Neural cell (in vitro differentiated cells): ENCODE measurements at regions not wholly inside any gene's neighbourhood (a gene's known extent, or its start where the extent isn't known, plus 50 kb on each side); places are given as distances from the start of the nearest gene placed in this dataset.

Experiments
- H2AFZ ChIP-seq: fragments of 200-600, 300-800 bp; sonication (generic), shearing (Covaris generic); 2 replicates; pipeline ENCODE4 v1.6.0; 2014; ENCODE audit warnings: low read depth, mild to moderate bottlenecking, antibody characterized with exemption, low read length, moderate library complexity
- H3F3A ChIP-seq: fragments of 200-600 bp; shearing (Covaris generic); 2 replicates; pipeline ENCODE4 v1.6.1; 2016; ENCODE audit warnings: mild to moderate bottlenecking, moderate library complexity, mixed read lengths, antibody characterized with exemption, low read length; ENCODE audit not compliant: insufficient read depth, poor library complexity, severe bottlenecking
- H3K27ac ChIP-seq: fragments of 200-600, 300-800 bp; sonication (generic), shearing (Covaris generic); 2 replicates; pipeline ENCODE4 v1.5.1; 2014; ENCODE audit warnings: mild to moderate bottlenecking, low read length, moderate library complexity
- H3K27me3 ChIP-seq: fragments of 300-800, 200-600 bp; sonication (generic), shearing (Covaris generic); 2 replicates; pipeline ENCODE4 v1.6.0; 2014; ENCODE audit warnings: mild to moderate bottlenecking, low read depth, low read length, moderate library complexity; ENCODE audit not compliant: insufficient read depth
- H3K36me3 ChIP-seq: fragments of 300-800, 200-600 bp; sonication (generic), shearing (Covaris generic); 2 replicates; pipeline ENCODE4 v1.5.1; 2014; ENCODE audit warnings: mild to moderate bottlenecking, antibody characterized with exemption, low read length, moderate library complexity; ENCODE audit not compliant: insufficient read depth
- H3K4me2 ChIP-seq: fragments of 300-800, 200-600 bp; sonication (generic), shearing (Covaris generic); 2 replicates; pipeline ENCODE4 v1.6.0; 2014; ENCODE audit warnings: mild to moderate bottlenecking, low read length
- H3K4me3 ChIP-seq: fragments of 300-800, 200-600 bp; sonication (generic), shearing (Covaris generic); 2 replicates; pipeline ENCODE4 v1.5.1; 2014; ENCODE audit warnings: mild to moderate bottlenecking, low read length, moderate library complexity
- H3K79me2 ChIP-seq: fragments of 200-600 bp; shearing (Covaris generic); replicated peaks from 2 replicates; pipeline ENCODE4 v1.6.0; 2014; ENCODE audit warnings: mild to moderate bottlenecking, low read length, moderate library complexity; ENCODE audit not compliant: insufficient read depth
- H3K9ac ChIP-seq: fragments of 300-800, 200-600 bp; sonication (generic), shearing (Covaris generic); 2 replicates; pipeline ENCODE4 v1.6.1; 2016; ENCODE audit warnings: mild to moderate bottlenecking, low read length, mixed read lengths
- H3K9me2 ChIP-seq: fragments of 200-600 bp; shearing (Covaris generic); 2 replicates; pipeline ENCODE4 v1.6.1; 2016; ENCODE audit warnings: mild to moderate bottlenecking, low read length, mixed read lengths; ENCODE audit not compliant: insufficient read depth
- H3K9me3 ChIP-seq: fragments of 200-600, 300-800 bp; sonication (generic), shearing (Covaris generic); 2 replicates; pipeline ENCODE4 v1.6.1; 2016; ENCODE audit warnings: mild to moderate bottlenecking, mixed run types, low read length, moderate library complexity, mixed read lengths
- H4K20me1 ChIP-seq: fragments of 200-600 bp; shearing (Covaris generic); 2 replicates; pipeline ENCODE4 v1.6.1; 2016; ENCODE audit warnings: mild to moderate bottlenecking, mixed run types; ENCODE audit not compliant: insufficient read depth
- CTCF ChIP-seq: fragments of 450-650 bp; IDR thresholded peaks from 2 replicates; pipeline ENCODE4 v1.5.1; 2014; ENCODE audit warnings: antibody characterized with exemption, mild to moderate bottlenecking, moderate library complexity; ENCODE audit not compliant: poor library complexity, severe bottlenecking
- EP300 ChIP-seq: fragments of 450-650 bp; conservative IDR thresholded peaks from 2 replicates; pipeline ENCODE4 v1.6.1; 2014; ENCODE audit warnings: antibody characterized with exemption, mild to moderate bottlenecking, moderate library complexity; ENCODE audit not compliant: poor library complexity, severe bottlenecking
- EZH2 ChIP-seq: fragments of 200-600, 300-800 bp; shearing (Covaris generic), sonication (generic); IDR thresholded peaks from 2 replicates; pipeline ENCODE4 v1.6.1; 2014; ENCODE audit warnings: antibody characterized with exemption, low read length, borderline replicate concordance, mild to moderate bottlenecking; ENCODE audit not compliant: insufficient read depth, poor library complexity, severe bottlenecking
- MXI1 ChIP-seq: fragments of 450-650 bp; conservative IDR thresholded peaks from 2 replicates; pipeline ENCODE4 v1.6.1; 2014; ENCODE audit warnings: antibody characterized with exemption, mild to moderate bottlenecking; ENCODE audit not compliant: poor library complexity, severe bottlenecking
- POLR2AphosphoS5 ChIP-seq: IDR thresholded peaks from 2 replicates; pipeline ENCODE4 v1.6.1; 2012
- RAD21 ChIP-seq: fragments of 450-650 bp; conservative IDR thresholded peaks from 2 replicates; pipeline ENCODE4 v1.6.1; 2014; ENCODE audit warnings: antibody characterized with exemption, mild to moderate bottlenecking, moderate library complexity
- REST ChIP-seq: IDR thresholded peaks from 2 replicates; pipeline ENCODE4 v1.6.1; 2012; ENCODE audit warnings: borderline replicate concordance
- SMC3 ChIP-seq: fragments of 450-650 bp; conservative IDR thresholded peaks from 2 replicates; pipeline ENCODE4 v1.6.1; 2014; ENCODE audit warnings: antibody characterized with exemption, mild to moderate bottlenecking, moderate library complexity; ENCODE audit not compliant: poor library complexity
- TAF1 ChIP-seq: IDR thresholded peaks from 2 replicates; pipeline ENCODE4 v1.6.1; 2012; ENCODE audit warnings: low read depth

GRCh38 chr15:53230473-53230872, 440.3 kb upstream of the ONECUT1 start:
- no peaks in the 10 kb centered on the region for H4K20me1 ChIP-seq
- no peaks in the 10 kb centered on the region for H3K79me2 ChIP-seq
- H3K27ac ChIP-seq = peak overlapping the region; percentile 14
- no peak overlapping the region for H3K4me2 ChIP-seq
- no peak overlapping the region for H3K4me3 ChIP-seq
- TF ChIP-seq EZH2 (no peak), TAF1 (no peak), SMC3 (no peak), CTCF (no peak), MXI1 (no peak), REST (peak; percentile 62), POLR2AphosphoS5 (peak; percentile 71), RAD21 (no peak), EP300 (peak; percentile 95)
- H3K9ac ChIP-seq = no peak overlapping the region
- H3F3A ChIP-seq = no peaks in the 10 kb centered on the region
- H3K9me2 ChIP-seq = no peaks in the 10 kb centered on the region
- H2AFZ ChIP-seq = no peak overlapping the region
- no peaks in the 10 kb centered on the region for H3K9me3 ChIP-seq
- no peaks in the 10 kb centered on the region for H3K27me3 ChIP-seq
- H3K36me3 ChIP-seq = no peaks in the 10 kb centered on the region

GRCh38 chr15:53226559-53226958, 436.4 kb upstream of the ONECUT1 start:
- no peaks in the 10 kb centered on the region for H3F3A ChIP-seq
- no peak overlapping the region for H3K4me2 ChIP-seq
- H3K9me2 ChIP-seq = no peaks in the 10 kb centered on the region
- H3K36me3 ChIP-seq = no peaks in the 10 kb centered on the region
- no peak overlapping the region for H3K4me3 ChIP-seq
- no peaks in the 10 kb centered on the region for H4K20me1 ChIP-seq
- no peaks in the 10 kb centered on the region for H3K9me3 ChIP-seq
- H3K27me3 ChIP-seq = no peaks in the 10 kb centered on the region
- no peak for TF ChIP-seq EZH2
- no peak for TF ChIP-seq SMC3
- TF ChIP-seq CTCF = no peak
- no peak for TF ChIP-seq REST
- no peaks in the 10 kb centered on the region for H3K79me2 ChIP-seq
- no peak overlapping the region for H3K27ac ChIP-seq
- H2AFZ ChIP-seq = no peak overlapping the region
- no peak overlapping the region for H3K9ac ChIP-seq
